Activated naive CD4-positive, alpha-beta T cell treated with anti-CD3 and anti-CD28 coated beads, Interleukin-2, amount 50 U/mL, for 24 hours (primary cell): ENCODE measurements at regions not wholly inside any gene's neighbourhood (a gene's known extent, or its start where the extent isn't known, plus 50 kb on each side); places are given as distances from the start of the nearest gene placed in this dataset.

Source experiments
- H3K27ac Mint-ChIP-seq: one replicate; pipeline ENCODE4 v1.8.0; 2021; ENCODE audit warnings: mild to moderate bottlenecking, mixed read lengths
- H3K27me3 Mint-ChIP-seq: one replicate; pipeline ENCODE4 v1.8.0; 2021; ENCODE audit warnings: mixed read lengths
- H3K36me3 Mint-ChIP-seq: one replicate; pipeline ENCODE4 v1.8.0; 2021; ENCODE audit warnings: mixed read lengths
- H3K4me1 Mint-ChIP-seq: one replicate; pipeline ENCODE4 v1.8.0; 2021; ENCODE audit warnings: mixed read lengths
- H3K4me3 Mint-ChIP-seq: one replicate; pipeline ENCODE4 v1.8.0; 2021; ENCODE audit warnings: mild to moderate bottlenecking, mixed read lengths
- H3K9me3 Mint-ChIP-seq: one replicate; pipeline ENCODE4 v1.8.0; 2021; ENCODE audit warnings: mixed read lengths

DNA sequence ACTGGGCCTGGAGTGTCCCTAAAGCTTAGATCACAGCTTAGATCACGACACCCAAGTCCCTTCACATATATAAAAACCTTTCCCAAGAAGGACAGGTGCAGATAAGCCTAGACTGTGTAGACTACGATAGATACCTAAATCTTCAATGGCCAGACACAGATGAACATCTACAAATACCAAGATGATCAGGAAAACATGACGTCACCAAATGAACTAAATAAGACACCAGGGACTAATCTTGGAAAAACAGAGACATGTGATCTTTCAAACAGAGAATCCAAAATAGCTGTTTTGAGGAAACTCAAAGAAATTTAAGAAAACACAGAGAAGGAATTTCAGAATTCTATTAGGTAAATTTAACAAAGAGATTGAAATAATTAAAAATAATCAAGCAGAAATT, 1082.6 kb upstream of the PHF14 start:
- Mint-ChIP-seq H3K4me3 (no peak overlapping the region), H3K4me1 (no peaks in the 10 kb centered on the region), H3K9me3 (peaks cover 28% of the 10 kb centered on the region), H3K27ac (no peak overlapping the region), H3K36me3 (no peaks in the 10 kb centered on the region), H3K27me3 (no peaks in the 10 kb centered on the region)

GRCh38 chr7:9900339-9900738, 1073.3 kb upstream of the PHF14 start:
- Mint-ChIP-seq H3K4me1 (no peaks in the 10 kb centered on the region), H3K4me3 (no peak overlapping the region), H3K27ac (no peak overlapping the region), H3K9me3 (peaks cover 11% of the 10 kb centered on the region), H3K36me3 (no peaks in the 10 kb centered on the region), H3K27me3 (no peaks in the 10 kb centered on the region)

- Mint-ChIP-seq H3K4me3 (no peak overlapping the region), H3K9me3 (peaks cover 5% of the 10 kb centered on the region), H3K27me3 (no peaks in the 10 kb centered on the region), H3K36me3 (no peaks in the 10 kb centered on the region), H3K27ac (no peak overlapping the region), H3K4me1 (no peaks in the 10 kb centered on the region)
Observed at GRCh38 chr7:9921326-9921725, 1052.3 kb upstream of the PHF14 start.

DNA sequence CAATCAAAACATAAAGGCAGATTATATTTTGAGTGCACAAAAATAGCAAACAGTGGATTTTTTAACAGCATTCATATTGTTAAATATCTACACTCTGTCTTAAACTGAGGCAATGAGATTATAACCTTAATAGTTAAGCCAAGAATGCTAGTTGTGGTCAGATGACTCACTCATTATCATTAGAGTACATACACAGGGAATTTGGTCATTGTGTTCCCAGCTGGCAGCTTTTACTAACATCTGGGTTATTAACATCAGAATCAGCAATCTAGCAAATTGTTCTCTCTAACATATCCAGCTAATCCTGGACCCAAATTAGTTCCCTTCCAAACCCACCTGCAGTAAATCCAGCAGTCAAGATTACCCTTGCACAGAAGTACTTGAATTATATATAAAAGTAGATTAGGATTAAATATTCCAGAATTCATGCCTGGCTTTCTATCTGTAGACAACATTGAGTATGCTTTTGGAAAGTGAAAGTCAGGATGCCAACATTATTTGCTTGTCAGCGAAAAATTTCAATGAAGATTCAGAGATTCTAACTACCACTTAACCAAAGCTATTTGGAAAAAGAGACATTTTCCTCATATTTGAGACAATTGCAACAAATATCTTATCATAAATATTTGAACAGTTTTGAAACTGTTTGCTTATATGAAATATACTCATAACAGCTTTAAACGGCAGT, 1035.6 kb upstream of the PHF14 start:
- H3K4me1 Mint-ChIP-seq, result no peaks in the 10 kb centered on the region

DNA sequence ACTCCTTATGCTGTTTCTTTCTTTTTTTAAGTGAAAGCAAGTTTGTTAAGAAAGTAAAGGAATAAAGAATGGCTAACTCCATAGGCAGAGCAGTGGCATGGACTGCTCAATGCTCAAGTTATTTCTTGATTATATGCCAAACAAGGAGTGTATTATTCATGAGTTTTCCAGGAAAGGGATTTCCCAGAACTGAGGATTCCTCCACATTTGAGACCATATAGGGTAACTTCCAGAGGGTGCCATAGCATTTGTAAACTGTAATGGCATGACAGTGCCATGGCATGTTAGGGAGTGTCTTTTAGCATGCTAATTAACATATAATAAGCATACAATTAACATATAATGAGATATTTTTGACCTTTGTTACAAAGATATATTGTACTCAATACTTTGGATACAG, 1034.5 kb upstream of the PHF14 start:
- Mint-ChIP-seq H3K36me3 (no peaks in the 10 kb centered on the region), H3K9me3 (no peaks in the 10 kb centered on the region), H3K4me1 (no peaks in the 10 kb centered on the region), H3K27ac (no peak overlapping the region), H3K4me3 (no peak overlapping the region), H3K27me3 (no peaks in the 10 kb centered on the region)

More for the DNA sequence above, 1035.6 kb upstream of the PHF14 start:
- Mint-ChIP-seq H3K4me3 (no peak overlapping the region), H3K27ac (no peak overlapping the region), H3K36me3 (no peaks in the 10 kb centered on the region), H3K9me3 (no peaks in the 10 kb centered on the region), H3K27me3 (no peaks in the 10 kb centered on the region)

DNA sequence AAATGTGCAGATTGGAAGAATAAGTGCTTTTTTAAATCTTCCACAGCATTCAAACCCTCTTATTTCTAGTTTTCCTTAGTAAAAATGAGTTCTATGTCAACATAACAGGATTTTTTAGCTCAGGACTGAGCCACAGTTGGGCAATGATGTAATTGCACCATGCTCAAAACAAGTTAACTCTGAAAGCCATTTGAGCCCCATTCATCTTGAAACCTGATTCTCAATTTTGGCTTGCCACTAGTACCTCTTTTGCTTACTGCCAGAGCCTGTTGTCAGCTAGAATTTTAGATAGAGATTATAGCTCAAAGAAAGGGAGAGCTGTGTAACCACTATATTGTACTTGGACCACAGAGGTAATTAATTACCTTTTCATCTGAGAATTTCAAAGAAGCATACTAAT, 1028.5 kb upstream of the PHF14 start:
- H3K36me3 Mint-ChIP-seq, result no peaks in the 10 kb centered on the region
- H3K4me3 Mint-ChIP-seq, result no peak overlapping the region
- H3K9me3 Mint-ChIP-seq, result peaks cover 12% of the 10 kb centered on the region
- H3K4me1 Mint-ChIP-seq, result no peaks in the 10 kb centered on the region
- no peak overlapping the region for H3K27ac Mint-ChIP-seq
- no peaks in the 10 kb centered on the region for H3K27me3 Mint-ChIP-seq

DNA sequence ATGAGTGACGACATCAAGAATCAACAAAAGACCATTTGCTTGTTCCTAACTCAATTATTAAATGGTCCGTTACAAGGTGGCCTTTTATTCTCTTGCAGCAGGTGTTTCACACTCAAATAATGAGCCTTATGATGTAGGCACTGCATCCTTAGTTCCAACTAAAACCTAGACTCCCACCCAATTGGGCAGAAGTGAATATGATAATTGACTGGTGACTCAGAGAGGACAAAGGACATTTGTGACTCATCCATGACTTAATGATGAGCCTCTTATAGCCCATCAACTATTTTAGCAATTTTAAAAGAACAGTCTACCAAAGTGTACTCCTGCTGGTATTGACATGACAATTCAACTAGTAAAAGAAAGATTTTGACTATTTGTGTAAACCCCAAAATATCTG, 1027.8 kb upstream of the PHF14 start:
- Mint-ChIP-seq H3K9me3 (peaks cover 12% of the 10 kb centered on the region), H3K4me3 (no peak overlapping the region), H3K27me3 (no peaks in the 10 kb centered on the region), H3K36me3 (no peaks in the 10 kb centered on the region), H3K27ac (no peak overlapping the region), H3K4me1 (no peaks in the 10 kb centered on the region)

DNA sequence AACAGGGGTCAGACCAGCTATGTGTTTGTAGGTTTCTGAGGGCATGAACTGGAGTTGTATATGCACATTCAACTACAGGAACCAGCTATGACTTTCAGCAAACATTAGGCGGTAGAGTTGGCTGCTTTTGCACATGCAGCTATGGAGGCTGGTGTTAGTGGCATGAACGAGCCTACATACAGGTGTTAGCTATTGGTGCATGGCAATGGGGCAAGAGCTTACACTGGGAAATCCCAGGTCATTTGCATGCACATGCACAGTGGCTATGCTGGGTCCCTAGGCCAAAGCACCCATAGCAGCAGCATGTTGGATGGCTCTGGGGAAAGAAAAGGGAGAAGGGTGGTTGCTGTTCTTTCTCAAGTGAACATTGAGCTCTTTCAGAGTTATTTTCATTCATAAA, 1018.5 kb upstream of the PHF14 start:
- H3K4me1 Mint-ChIP-seq, result no peaks in the 10 kb centered on the region
- H3K36me3 Mint-ChIP-seq, result no peaks in the 10 kb centered on the region
- peaks cover 9% of the 10 kb centered on the region for H3K9me3 Mint-ChIP-seq
- H3K27me3 Mint-ChIP-seq, result no peaks in the 10 kb centered on the region
- H3K27ac Mint-ChIP-seq, result no peak overlapping the region
- no peak overlapping the region for H3K4me3 Mint-ChIP-seq

DNA sequence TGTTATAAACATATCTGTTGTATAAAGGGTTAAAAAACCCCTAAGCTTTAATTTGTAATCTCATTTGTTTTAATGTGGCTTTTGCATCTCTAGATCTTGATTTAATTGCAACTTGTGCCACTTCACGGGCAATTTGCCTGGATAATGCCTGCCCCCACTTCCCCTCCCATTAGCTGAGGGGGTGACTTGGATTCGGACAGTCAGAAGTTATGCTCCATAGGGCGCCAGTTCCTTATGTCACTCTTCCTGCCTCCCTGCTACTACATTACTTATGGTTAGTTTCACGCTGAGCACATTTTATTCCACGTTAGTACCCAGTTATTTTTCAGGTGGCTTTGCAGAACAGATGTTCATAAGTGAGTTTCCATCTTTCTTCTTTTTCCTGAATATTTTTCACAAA, 1015.2 kb upstream of the PHF14 start:
- H3K4me3 Mint-ChIP-seq, result no peak overlapping the region
- H3K36me3 Mint-ChIP-seq, result no peaks in the 10 kb centered on the region
- no peaks in the 10 kb centered on the region for H3K4me1 Mint-ChIP-seq
- no peaks in the 10 kb centered on the region for H3K27me3 Mint-ChIP-seq
- peaks cover 8% of the 10 kb centered on the region for H3K9me3 Mint-ChIP-seq
- H3K27ac Mint-ChIP-seq, result no peak overlapping the region

- H3K4me1 Mint-ChIP-seq, result no peaks in the 10 kb centered on the region
- H3K36me3 Mint-ChIP-seq, result no peaks in the 10 kb centered on the region
- no peak overlapping the region for H3K27ac Mint-ChIP-seq
- no peaks in the 10 kb centered on the region for H3K27me3 Mint-ChIP-seq
- no peaks in the 10 kb centered on the region for H3K9me3 Mint-ChIP-seq
- no peak overlapping the region for H3K4me3 Mint-ChIP-seq
Observed at GRCh38 chr7:9960460-9960859, 1013.2 kb upstream of the PHF14 start.

GRCh38 chr7:9961161-9961922, 1012.3 kb upstream of the PHF14 start:
- H3K36me3 Mint-ChIP-seq, result no peaks in the 10 kb centered on the region
- no peaks in the 10 kb centered on the region for H3K27me3 Mint-ChIP-seq
- H3K27ac Mint-ChIP-seq, result no peak overlapping the region
- H3K4me1 Mint-ChIP-seq, result no peaks in the 10 kb centered on the region
- H3K9me3 Mint-ChIP-seq, result no peaks in the 10 kb centered on the region
- H3K4me3 Mint-ChIP-seq, result no peak overlapping the region

- Mint-ChIP-seq H3K27ac (no peak overlapping the region), H3K9me3 (peaks cover 3% of the 10 kb centered on the region), H3K4me3 (no peak overlapping the region)
Observed at GRCh38 chr7:9962742-9963141, 1010.9 kb upstream of the PHF14 start.

GRCh38 chr7:9978106-9979064, 995.3 kb upstream of the PHF14 start:
- H3K27me3 Mint-ChIP-seq, result no peaks in the 10 kb centered on the region
- H3K4me3 Mint-ChIP-seq, result no peak overlapping the region
- no peaks in the 10 kb centered on the region for H3K4me1 Mint-ChIP-seq
- H3K9me3 Mint-ChIP-seq, result no peaks in the 10 kb centered on the region
- H3K27ac Mint-ChIP-seq, result no peak overlapping the region
- no peaks in the 10 kb centered on the region for H3K36me3 Mint-ChIP-seq

More at GRCh38 chr7:9962742-9963141, 1010.9 kb upstream of the PHF14 start:
- Mint-ChIP-seq H3K36me3 (no peaks in the 10 kb centered on the region), H3K27me3 (no peaks in the 10 kb centered on the region), H3K4me1 (no peaks in the 10 kb centered on the region)

- no peaks in the 10 kb centered on the region for H3K27me3 Mint-ChIP-seq
- no peaks in the 10 kb centered on the region for H3K4me1 Mint-ChIP-seq
- H3K9me3 Mint-ChIP-seq, result no peaks in the 10 kb centered on the region
- no peaks in the 10 kb centered on the region for H3K36me3 Mint-ChIP-seq
- H3K4me3 Mint-ChIP-seq, result no peak overlapping the region
- H3K27ac Mint-ChIP-seq, result no peak overlapping the region
Observed at GRCh38 chr7:9981742-9982349, 991.8 kb upstream of the PHF14 start.

DNA sequence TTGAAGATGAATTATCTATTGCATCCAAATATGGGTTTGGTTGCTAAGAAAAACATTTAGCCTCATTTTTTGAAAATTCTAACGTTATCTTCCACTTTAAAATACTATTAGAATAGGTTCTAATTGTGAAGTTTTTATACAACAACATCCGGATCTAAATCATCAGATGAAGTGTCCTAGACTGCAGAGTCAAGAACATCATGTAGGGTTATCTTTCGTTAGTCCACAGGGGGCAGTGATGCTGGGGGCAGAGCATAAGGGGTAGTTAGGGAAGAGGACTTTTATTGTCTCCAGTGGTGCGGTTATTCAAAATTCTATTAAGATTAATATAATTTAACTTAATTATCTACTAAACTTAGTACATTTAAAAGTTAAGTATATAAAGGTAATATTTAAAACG, 990.6 kb upstream of the PHF14 start:
- no peak overlapping the region for H3K27ac Mint-ChIP-seq
- no peaks in the 10 kb centered on the region for H3K36me3 Mint-ChIP-seq
- no peak overlapping the region for H3K4me3 Mint-ChIP-seq
- peaks cover 4% of the 10 kb centered on the region for H3K9me3 Mint-ChIP-seq
- H3K27me3 Mint-ChIP-seq, result no peaks in the 10 kb centered on the region
- no peaks in the 10 kb centered on the region for H3K4me1 Mint-ChIP-seq
